PC-3 (cell line): ENCODE measurements at regions not wholly inside any gene's neighbourhood (a gene's known extent, or its start where the extent isn't known, plus 50 kb on each side); places are given as distances from the start of the nearest gene placed in this dataset.
A peak's percentile ranks its signal among the peaks of the same experiment; 100 is the strongest.

Experiments
- ATAC-seq: fragments of 200-7000 bp; cut with Tn5 transposase; 2 replicates; pipeline ENCODE4 v1.9.1; 2020; ENCODE audit warnings: mild to moderate bottlenecking, moderate library complexity
- BruUV-seq: library from RNA; stranded (reverse); fragments of 400-500 nt; replicated peaks from 2 replicates; lab custom pipeline; 2021; lab: Mats Ljungman, UMichigan
- CTCF ChIA-PET: fragments of 300-600 bp; sonication (Branson Sonifier 250); formaldehyde crosslinking; loops from one replicate; lab custom pipeline; 2022; ENCODE audit warnings: antibody characterized with exemption; lab: Charles Lee
- POLR2A ChIA-PET: fragments of 300-600 bp; sonication (Branson Sonifier 250); formaldehyde crosslinking; loops from one replicate; lab custom pipeline; 2022; ENCODE audit warnings: antibody characterized with exemption; ENCODE audit not compliant: unreplicated experiment; lab: Charles Lee
- DNase-seq: peaks from one replicate; pipeline ENCODE4 v3.0.0-alpha.2; 2015
- H2AFZ ChIP-seq: fragments of 300-600 bp; sonication (generic); 2 replicates; pipeline ENCODE4 v1.6.0; 2016; ENCODE audit warnings: antibody characterized with exemption, low read length
- H3F3A ChIP-seq: fragments of 300-600 bp; sonication (generic); one replicate; pipeline ENCODE4 v1.6.0; 2017; ENCODE audit warnings: antibody characterized with exemption, low read length, control low read depth, mild to moderate bottlenecking; ENCODE audit not compliant: unreplicated experiment
- H3K27ac ChIP-seq: fragments of 300-600 bp; sonication (generic); 2 replicates; pipeline ENCODE4 v1.5.1; 2016; ENCODE audit warnings: mild to moderate bottlenecking, low read length
- H3K27me3 ChIP-seq: fragments of 300-600 bp; sonication (generic); 2 replicates; pipeline ENCODE4 v1.6.1; 2016; ENCODE audit warnings: low read length, mixed read lengths
- H3K36me3 ChIP-seq: fragments of 300-600 bp; sonication (generic); 2 replicates; pipeline ENCODE4 v1.6.1; 2016; ENCODE audit warnings: low read depth, mixed run types, low read length, mixed read lengths
- H3K4me1 ChIP-seq: fragments of 300-600 bp; sonication (generic); 2 replicates; pipeline ENCODE4 v1.5.1; 2016; ENCODE audit warnings: low read length; ENCODE audit not compliant: insufficient read depth
- H3K4me2 ChIP-seq: fragments of 300-600 bp; sonication (generic); 2 replicates; pipeline ENCODE4 v1.6.0; 2016; ENCODE audit warnings: low read length
- H3K4me3 ChIP-seq: fragments of 300-600 bp; sonication (generic); 2 replicates; pipeline ENCODE4 v1.5.1; 2016; ENCODE audit warnings: mild to moderate bottlenecking, low read length, mixed read lengths
- H3K79me2 ChIP-seq: fragments of 300-600 bp; sonication (generic); 2 replicates; pipeline ENCODE4 v1.6.1; 2017; ENCODE audit warnings: low read length, mixed read lengths
- H3K9ac ChIP-seq: fragments of 300-600 bp; sonication (generic); 2 replicates; pipeline ENCODE4 v1.6.0; 2016; ENCODE audit warnings: mild to moderate bottlenecking, low read length
- H3K9me2 ChIP-seq: fragments of 300-600 bp; sonication (generic); replicated peaks from 2 replicates; pipeline ENCODE4 v1.6.1; 2016; ENCODE audit warnings: mixed run types, low read length, mixed read lengths
- H3K9me3 ChIP-seq: fragments of 300-600 bp; sonication (generic); 2 replicates; pipeline ENCODE4 v1.6.1; 2016; ENCODE audit warnings: low read length, mixed read lengths
- H4K20me1 ChIP-seq: fragments of 300-600 bp; sonication (generic); 2 replicates; pipeline ENCODE4 v1.6.1; 2016; ENCODE audit warnings: low read length, mixed read lengths
- CTCF ChIP-seq: fragments of 300-600 bp; sonication (generic); conservative IDR thresholded peaks from 2 replicates; pipeline ENCODE4 v1.5.1; 2017; ENCODE audit warnings: antibody characterized with exemption, low read depth, mild to moderate bottlenecking, low read length
- EZH2 ChIP-seq: fragments of 300-600 bp; sonication (generic); IDR thresholded peaks from one replicate; pipeline ENCODE4 v1.6.1; 2017; ENCODE audit warnings: antibody characterized with exemption, mild to moderate bottlenecking, low read length; ENCODE audit not compliant: unreplicated experiment
- EZH2phosphoT487 ChIP-seq: fragments of 300-600 bp; sonication (generic); IDR thresholded peaks from 2 replicates; pipeline ENCODE4 v1.6.1; 2018; ENCODE audit warnings: mild to moderate bottlenecking, antibody characterized with exemption, low read length, borderline replicate concordance
- intact Hi-C: fragments of 100-400 bp; cut with micrococcal nuclease; formaldehyde crosslinking; loops from 2 replicates; pipeline ENCODE4 v1.9.0; 2023

- Histone ChIP-seq H3K4me1 (peaks cover 11% of the 10 kb centered on the region), H3K27ac (no peak overlapping the region), H3K36me3 (no peaks in the 10 kb centered on the region), H3K9me2 (no peaks in the 10 kb centered on the region), H3K9me3 (no peaks in the 10 kb centered on the region), H3K27me3 (no peaks in the 10 kb centered on the region), H3K79me2 (no peaks in the 10 kb centered on the region), H2AFZ (no peak overlapping the region), H3F3A (no peaks in the 10 kb centered on the region), H4K20me1 (no peaks in the 10 kb centered on the region), H3K9ac (no peak overlapping the region), H3K4me2 (no peak overlapping the region), H3K4me3 (no peak overlapping the region)
- no peak for TF ChIP-seq EZH2phosphoT487
- BruUV-seq: no TSS peak
- CTCF ChIA-PET: interaction anchor here (0.6 kb wide), 2 partner anchors 72 to 87 kb away, joined by 3 read pairs; no protein-coding TSS in a partner anchor
- ATAC-seq (no peak), DNase-seq (no peak)
- POLR2A ChIA-PET: no interaction called here
- intact Hi-C loops: no loop called here
Measured at GRCh38 chr2:38202713-38203445, 126.9 kb upstream of the CYP1B1 start.

- CTCF ChIA-PET: no interaction called here
Measured at GRCh38 chr2:38201784-38202183, 125.8 kb upstream of the CYP1B1 start.

GRCh38 chr2:38200598-38200997 lies 124.6 kb upstream of the CYP1B1 start:
- no peak for ATAC-seq
- no peaks in the 10 kb centered on the region for H3K9me2 ChIP-seq
- no peaks in the 10 kb centered on the region for H3K36me3 ChIP-seq
- ChIA-PET POLR2A (no interaction called here), CTCF (no interaction called here)
- H3K9me3 ChIP-seq: no peaks in the 10 kb centered on the region
- H3F3A ChIP-seq: no peaks in the 10 kb centered on the region
- H4K20me1 ChIP-seq: no peaks in the 10 kb centered on the region
- peaks cover 11% of the 10 kb centered on the region for H3K4me1 ChIP-seq
- H3K4me3 ChIP-seq: no peak overlapping the region
- BruUV-seq: no TSS peak
- intact Hi-C loops: no loop called here
- H3K9ac ChIP-seq: no peak overlapping the region
- no peaks in the 10 kb centered on the region for H3K79me2 ChIP-seq
- H3K4me2 ChIP-seq: no peak overlapping the region
- no peak overlapping the region for H2AFZ ChIP-seq
- TF ChIP-seq CTCF (no peak), EZH2phosphoT487 (no peak), EZH2 (no peak)
- no peaks in the 10 kb centered on the region for H3K27me3 ChIP-seq
- DNase-seq: no peak
- H3K27ac ChIP-seq: no peak overlapping the region

More at GRCh38 chr2:38201784-38202183, 125.8 kb upstream of the CYP1B1 start:
- no peak overlapping the region for H3K27ac ChIP-seq
- H3K9ac ChIP-seq: no peak overlapping the region
- no peaks in the 10 kb centered on the region for H3K9me2 ChIP-seq
- TF ChIP-seq CTCF (no peak), EZH2phosphoT487 (no peak), EZH2 (no peak)
- H3F3A ChIP-seq: no peaks in the 10 kb centered on the region
- no peaks in the 10 kb centered on the region for H3K27me3 ChIP-seq
- H3K4me3 ChIP-seq: no peak overlapping the region
- no TSS peak for BruUV-seq
- peak; percentile 49 for DNase-seq
- H3K9me3 ChIP-seq: no peaks in the 10 kb centered on the region
- H4K20me1 ChIP-seq: no peaks in the 10 kb centered on the region
- ATAC-seq: peak; percentile 74
- H3K79me2 ChIP-seq: no peaks in the 10 kb centered on the region
- H2AFZ ChIP-seq: no peak overlapping the region
- POLR2A ChIA-PET: no interaction called here
- 0 out of 2 replicates have a peak overlapping the region, but pooled peaks have one; percentile 5 for H3K4me2 ChIP-seq
- H3K4me1 ChIP-seq: peaks cover 11% of the 10 kb centered on the region
- intact Hi-C loops: no loop called here
- no peaks in the 10 kb centered on the region for H3K36me3 ChIP-seq
